ENCODE measurements at regions not wholly inside any gene's neighbourhood (a gene's known extent, or its start where the extent isn't known, plus 50 kb on each side); places are given as distances from the start of the nearest gene placed in this dataset.

GRCh38 chr22:49296561-49296960, 531.1 kb downstream of the BRD1 start:
- Histone ChIP-seq H3K9me3 (ENCODE audit: severe bottlenecking) (peaks cover 4% of the 10 kb centered on the region), H3K27me3 (ENCODE audit: insufficient read depth, poor library complexity, severe bottlenecking) (no peaks in the 10 kb centered on the region), H3K36me3 (ENCODE audit: low read depth) (no peaks in the 10 kb centered on the region), H3K27ac (ENCODE audit: poor library complexity, severe bottlenecking) (no peak overlapping the region), H3K4me3 (ENCODE audit: severe bottlenecking) (no peak overlapping the region), H3K4me1 (ENCODE audit: insufficient read depth, poor library complexity, severe bottlenecking) (no peaks in the 10 kb centered on the region)
- TF ChIP-seq, protein P1, sequence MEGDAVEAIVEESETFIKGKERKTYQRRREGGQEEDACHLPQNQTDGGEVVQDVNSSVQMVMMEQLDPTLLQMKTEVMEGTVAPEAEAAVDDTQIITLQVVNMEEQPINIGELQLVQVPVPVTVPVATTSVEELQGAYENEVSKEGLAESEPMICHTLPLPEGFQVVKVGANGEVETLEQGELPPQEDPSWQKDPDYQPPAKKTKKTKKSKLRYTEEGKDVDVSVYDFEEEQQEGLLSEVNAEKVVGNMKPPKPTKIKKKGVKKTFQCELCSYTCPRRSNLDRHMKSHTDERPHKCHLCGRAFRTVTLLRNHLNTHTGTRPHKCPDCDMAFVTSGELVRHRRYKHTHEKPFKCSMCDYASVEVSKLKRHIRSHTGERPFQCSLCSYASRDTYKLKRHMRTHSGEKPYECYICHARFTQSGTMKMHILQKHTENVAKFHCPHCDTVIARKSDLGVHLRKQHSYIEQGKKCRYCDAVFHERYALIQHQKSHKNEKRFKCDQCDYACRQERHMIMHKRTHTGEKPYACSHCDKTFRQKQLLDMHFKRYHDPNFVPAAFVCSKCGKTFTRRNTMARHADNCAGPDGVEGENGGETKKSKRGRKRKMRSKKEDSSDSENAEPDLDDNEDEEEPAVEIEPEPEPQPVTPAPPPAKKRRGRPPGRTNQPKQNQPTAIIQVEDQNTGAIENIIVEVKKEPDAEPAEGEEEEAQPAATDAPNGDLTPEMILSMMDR (IDR thresholded peaks at IDR 0.05; ENCODE audit: poor library complexity, severe bottlenecking): no peak
- no peak for ATAC-seq (ENCODE audit: low read depth)
- no peak for DNase-seq (ENCODE audit: low spot score)

DNA sequence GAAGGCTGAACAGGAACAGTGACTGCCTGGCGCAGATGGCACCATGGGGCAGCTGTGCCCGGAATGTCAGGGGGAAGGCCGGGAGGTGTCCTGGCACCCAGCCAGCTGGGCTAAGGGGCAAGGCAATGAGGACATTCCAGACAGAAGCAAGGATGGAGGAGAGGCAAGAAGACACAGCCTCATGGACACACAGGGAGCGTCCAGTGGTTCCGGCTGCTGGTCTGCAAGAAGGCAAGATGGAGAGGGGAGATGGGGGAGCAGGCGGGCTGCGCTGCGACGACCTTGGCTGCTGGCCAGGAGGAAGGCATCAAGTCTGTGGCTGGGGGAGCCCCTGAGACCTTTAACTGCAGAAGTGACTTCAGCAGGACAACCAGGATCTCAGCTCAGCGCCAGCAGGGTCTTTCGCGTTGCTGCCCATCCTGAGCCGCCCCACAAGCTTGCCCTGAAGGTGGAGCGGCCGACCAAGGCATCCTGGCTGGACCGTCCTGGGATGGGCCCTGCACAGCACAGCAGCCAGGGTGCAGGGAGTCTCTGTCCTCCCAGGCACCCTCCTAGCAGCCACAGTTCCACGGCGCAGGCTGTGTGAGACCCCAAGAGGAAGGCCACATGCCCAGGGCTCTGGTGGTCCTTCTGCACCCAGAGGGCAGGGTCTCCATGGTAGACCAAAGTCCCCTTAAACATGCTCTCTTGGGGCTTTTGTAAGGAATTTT, 531.7 kb downstream of the BRD1 start:
- H3K9me3 ChIP-seq (ENCODE audit: severe bottlenecking): peaks cover 4% of the 10 kb centered on the region
- no peak overlapping the region for H3K4me3 ChIP-seq (ENCODE audit: severe bottlenecking)
- ATAC-seq (ENCODE audit: low read depth): no peak

DNA sequence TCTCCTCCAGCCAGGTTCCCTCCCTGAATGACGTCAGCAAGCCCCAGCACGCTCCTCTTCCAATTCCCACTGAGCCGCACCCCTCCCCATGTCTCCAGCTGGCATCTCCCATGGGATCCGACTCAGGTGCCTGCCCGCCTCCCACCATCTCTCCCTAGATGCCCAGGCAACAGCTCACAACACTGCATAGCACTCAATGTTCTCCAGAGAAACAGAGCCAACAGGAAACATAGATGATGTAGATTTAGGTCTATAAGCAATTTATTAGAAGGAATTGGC, 532.3 kb downstream of the BRD1 start:
- no peak overlapping the region for H3K27ac ChIP-seq (ENCODE audit: poor library complexity, severe bottlenecking)

More for the DNA sequence above, 531.7 kb downstream of the BRD1 start:
- TF ChIP-seq, protein P1 (IDR thresholded peaks at IDR 0.05; ENCODE audit: poor library complexity, severe bottlenecking): no peak
- Histone ChIP-seq H3K36me3 (ENCODE audit: low read depth) (no peaks in the 10 kb centered on the region), H3K27me3 (ENCODE audit: insufficient read depth, poor library complexity, severe bottlenecking) (no peaks in the 10 kb centered on the region), H3K27ac (ENCODE audit: poor library complexity, severe bottlenecking) (no peak overlapping the region), H3K4me1 (ENCODE audit: insufficient read depth, poor library complexity, severe bottlenecking) (no peaks in the 10 kb centered on the region)
- no peak for DNase-seq (ENCODE audit: low spot score)

GRCh38 chr22:49294656-49295464, 532.8 kb downstream of the BRD1 start:
- TF ChIP-seq, protein P1 (IDR thresholded peaks at IDR 0.05; ENCODE audit: poor library complexity, severe bottlenecking): no peak
- no peak for DNase-seq (ENCODE audit: low spot score)
- H3K4me3 ChIP-seq (ENCODE audit: severe bottlenecking): no peak overlapping the region
- ATAC-seq (ENCODE audit: low read depth): no peak
- H3K9me3 ChIP-seq (ENCODE audit: severe bottlenecking): peaks cover 4% of the 10 kb centered on the region
- no peak overlapping the region for H3K27ac ChIP-seq (ENCODE audit: poor library complexity, severe bottlenecking)
- H3K27me3 ChIP-seq (ENCODE audit: insufficient read depth, poor library complexity, severe bottlenecking): no peaks in the 10 kb centered on the region
- H3K36me3 ChIP-seq (ENCODE audit: low read depth): no peaks in the 10 kb centered on the region
- H3K4me1 ChIP-seq (ENCODE audit: insufficient read depth, poor library complexity, severe bottlenecking): no peaks in the 10 kb centered on the region

More for the DNA sequence above, 532.3 kb downstream of the BRD1 start:
- H3K4me1 ChIP-seq (ENCODE audit: insufficient read depth, poor library complexity, severe bottlenecking): no peaks in the 10 kb centered on the region
- H3K36me3 ChIP-seq (ENCODE audit: low read depth): no peaks in the 10 kb centered on the region
- H3K27me3 ChIP-seq (ENCODE audit: insufficient read depth, poor library complexity, severe bottlenecking): no peaks in the 10 kb centered on the region
- ATAC-seq (ENCODE audit: low read depth) (no peak), DNase-seq (ENCODE audit: low spot score) (no peak)
- no peak overlapping the region for H3K4me3 ChIP-seq (ENCODE audit: severe bottlenecking)
- H3K9me3 ChIP-seq (ENCODE audit: severe bottlenecking): peaks cover 4% of the 10 kb centered on the region
- TF ChIP-seq, protein P1 (IDR thresholded peaks at IDR 0.05; ENCODE audit: poor library complexity, severe bottlenecking): no peak

- Histone ChIP-seq H3K4me3 (ENCODE audit: severe bottlenecking) (no peak overlapping the region), H3K9me3 (ENCODE audit: severe bottlenecking) (peaks cover 4% of the 10 kb centered on the region), H3K4me1 (ENCODE audit: insufficient read depth, poor library complexity, severe bottlenecking) (no peaks in the 10 kb centered on the region), H3K27me3 (ENCODE audit: insufficient read depth, poor library complexity, severe bottlenecking) (no peaks in the 10 kb centered on the region), H3K27ac (ENCODE audit: poor library complexity, severe bottlenecking) (no peak overlapping the region), H3K36me3 (ENCODE audit: low read depth) (no peaks in the 10 kb centered on the region)
- TF ChIP-seq, protein P1 (IDR thresholded peaks at IDR 0.05; ENCODE audit: poor library complexity, severe bottlenecking): no peak
- DNase-seq (ENCODE audit: low spot score): no peak
- no peak for ATAC-seq (ENCODE audit: low read depth)
These were observed 534.8 kb downstream of the BRD1 start for GRCh38 chr22:49292909-49293308.
